ENCODE measurements at regions not wholly inside any gene's neighbourhood (a gene's known extent, or its start where the extent isn't known, plus 50 kb on each side); places are given as distances from the start of the nearest gene placed in this dataset.

DNA sequence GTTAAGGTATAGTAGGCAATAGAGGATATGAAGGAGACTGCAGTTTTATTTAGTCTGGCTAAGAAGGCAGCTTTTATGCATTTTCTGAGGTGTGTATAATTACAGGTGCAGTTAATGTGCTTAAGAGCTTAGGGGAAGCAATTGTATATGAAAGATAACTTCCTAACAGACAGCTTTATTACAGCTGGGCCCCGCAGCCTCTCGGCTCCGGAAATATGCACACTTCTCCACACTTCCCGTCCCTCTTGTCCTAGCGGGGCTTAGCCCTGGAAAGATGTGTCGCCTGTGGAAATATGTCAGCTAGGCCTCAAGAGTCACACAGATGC lies 178.4 kb upstream of the ARID1B start:
- no peak for TF ChIP-seq CTCF (IDR thresholded peaks at IDR 0.05)
- TF ChIP-seq POLR2A (IDR thresholded peaks at IDR 0.05): no peak
- no peak for TF ChIP-seq POLR2AphosphoS5 (IDR thresholded peaks at IDR 0.05)

Measured in breast epithelium (tissue), 3 donors.